Embryonic facial prominence (tissue), 1 donor: ENCODE measurements at regions not wholly inside any gene's neighbourhood (a gene's known extent, or its start where the extent isn't known, plus 50 kb on each side); places are given as distances from the start of the nearest gene placed in this dataset.

ENCODE experiments used
- DNase-seq: peaks from one replicate; pipeline ENCODE4 v3.0.0-alpha.2; 2016; ENCODE audit errors: extremely low spot score

GRCh38 chr3:69535613-69536012, 149.7 kb upstream of the FRMD4B start:
- no peak for DNase-seq

DNA sequence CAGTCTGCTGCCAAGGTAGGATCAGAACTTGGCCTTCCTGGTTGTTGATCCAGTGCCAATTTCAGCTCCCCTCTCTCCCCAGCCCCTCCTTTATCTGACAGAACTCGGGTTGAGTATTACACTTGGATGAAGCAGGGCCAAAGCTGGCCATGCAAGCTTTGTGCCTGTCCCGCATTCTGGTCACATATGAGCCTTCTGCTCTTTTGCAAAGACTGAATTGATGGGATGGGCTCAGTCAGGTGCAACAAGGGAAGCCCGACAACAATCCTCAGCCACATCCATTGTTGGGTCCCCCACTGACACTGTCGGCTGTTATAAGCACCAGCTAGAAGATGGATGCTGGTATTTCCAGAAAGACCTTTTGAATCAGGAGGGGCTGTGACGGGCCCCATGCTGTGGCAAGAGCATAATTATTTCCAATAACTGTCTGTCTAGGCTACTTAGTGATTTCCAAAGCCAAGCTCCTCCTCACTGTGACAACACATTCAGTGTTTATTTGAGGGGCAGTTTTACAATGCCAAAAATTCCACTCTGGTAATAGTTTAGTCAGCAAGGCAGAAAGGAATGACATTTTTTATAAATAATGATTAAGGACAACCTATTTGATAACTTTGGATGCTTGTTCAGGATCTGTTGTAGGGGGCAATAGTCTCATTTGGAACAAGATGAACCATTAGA, 146.8 kb upstream of the FRMD4B start:
- no peak for DNase-seq

DNA sequence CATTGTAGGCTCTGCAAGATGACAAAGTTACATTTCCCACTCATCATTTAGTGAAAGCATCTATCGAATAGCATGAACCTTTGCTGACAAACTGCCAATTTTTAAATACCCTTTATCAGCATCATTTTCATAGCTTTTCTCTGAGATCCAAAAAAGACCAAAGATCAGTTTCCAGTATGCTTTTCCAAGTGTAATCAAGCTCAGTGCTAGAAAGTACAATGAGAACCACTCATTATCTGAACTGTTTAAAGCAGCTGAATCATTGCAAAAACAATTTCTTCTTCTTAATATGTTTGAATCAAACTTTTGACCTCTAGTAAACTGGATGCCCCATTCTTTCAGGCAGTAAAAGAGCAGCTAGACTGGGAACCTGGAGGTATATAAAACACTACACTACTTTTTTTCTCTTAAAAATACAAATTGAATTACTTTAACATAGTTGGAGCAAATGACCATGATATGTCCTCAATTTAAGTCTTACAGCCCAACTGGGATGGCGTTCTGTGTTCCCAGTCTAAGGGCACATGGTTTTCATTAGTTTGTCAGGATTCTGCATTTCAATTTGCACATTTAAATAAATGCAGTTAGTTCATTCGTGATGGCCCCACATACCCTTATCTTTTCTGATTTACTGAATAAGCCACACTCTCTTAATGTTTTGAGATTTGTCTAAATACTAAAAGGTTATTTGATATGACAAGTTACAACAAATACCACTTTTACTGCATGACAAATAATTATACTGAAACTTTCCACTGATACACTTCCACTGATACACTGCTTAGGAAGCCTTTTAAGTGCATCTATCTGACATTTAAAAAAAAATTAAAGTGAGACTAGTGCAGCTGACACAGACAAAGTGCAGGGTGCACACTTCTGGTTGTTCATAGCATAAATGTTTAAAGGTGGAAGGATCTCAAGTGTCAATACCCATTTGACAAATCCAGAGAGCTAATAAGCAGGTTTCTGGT, 146.0 kb upstream of the FRMD4B start:
- DNase-seq: no peak

GRCh38 chr3:69530554-69530953, 144.7 kb upstream of the FRMD4B start:
- no peak for DNase-seq

- no peak for DNase-seq
Measured at GRCh38 chr3:69527498-69527897, 141.6 kb upstream of the FRMD4B start.

- DNase-seq: no peak
Measured at GRCh38 chr3:69524816-69525215, 138.9 kb upstream of the FRMD4B start.

GRCh38 chr3:69521286-69521685, 135.4 kb upstream of the FRMD4B start:
- DNase-seq: no peak

DNA sequence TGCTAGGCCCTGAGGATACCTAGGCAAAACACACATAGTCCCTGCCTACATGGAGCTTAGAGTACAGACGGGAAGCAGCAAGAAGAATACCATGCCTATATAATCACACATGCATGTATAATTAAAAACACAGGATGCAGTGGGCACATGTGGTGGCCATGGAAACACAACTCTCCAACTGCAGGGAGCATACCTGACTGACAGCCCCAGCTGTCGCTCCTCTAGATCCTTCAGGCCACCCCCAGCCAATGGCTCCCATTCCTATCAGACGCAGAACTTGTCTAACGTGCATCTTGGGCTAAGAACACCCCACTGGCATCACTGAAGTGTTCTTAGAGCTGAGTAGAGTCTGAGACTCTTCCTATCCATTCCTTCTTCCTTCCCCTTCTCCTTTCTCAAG, 125.5 kb upstream of the FRMD4B start:
- DNase-seq: no peak

DNA sequence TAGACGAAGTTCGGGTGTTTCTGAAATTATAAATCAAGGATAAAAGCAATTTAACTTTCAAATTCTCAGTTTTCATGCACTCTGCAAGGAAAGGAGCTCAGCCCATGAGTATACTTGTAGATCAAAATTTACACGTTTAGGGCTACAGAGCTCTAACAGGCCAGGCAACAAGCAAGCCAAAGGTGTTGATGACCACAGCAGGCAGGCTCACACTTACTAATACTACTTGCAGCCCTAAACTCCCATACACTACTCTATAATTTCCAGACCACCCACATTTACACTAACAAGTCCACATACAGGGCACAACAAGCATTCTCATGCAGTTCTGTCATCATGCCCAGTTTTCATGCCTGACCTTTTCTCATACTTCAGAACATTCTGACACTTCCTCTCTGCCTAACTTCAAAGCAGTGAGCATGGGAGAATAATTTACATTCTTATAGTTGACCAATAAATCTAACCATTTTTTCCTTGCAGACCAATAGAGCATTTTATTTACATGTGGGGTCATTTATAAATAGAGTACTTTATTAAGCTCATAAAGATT, 124.7 kb upstream of the FRMD4B start:
- no peak for DNase-seq

DNA sequence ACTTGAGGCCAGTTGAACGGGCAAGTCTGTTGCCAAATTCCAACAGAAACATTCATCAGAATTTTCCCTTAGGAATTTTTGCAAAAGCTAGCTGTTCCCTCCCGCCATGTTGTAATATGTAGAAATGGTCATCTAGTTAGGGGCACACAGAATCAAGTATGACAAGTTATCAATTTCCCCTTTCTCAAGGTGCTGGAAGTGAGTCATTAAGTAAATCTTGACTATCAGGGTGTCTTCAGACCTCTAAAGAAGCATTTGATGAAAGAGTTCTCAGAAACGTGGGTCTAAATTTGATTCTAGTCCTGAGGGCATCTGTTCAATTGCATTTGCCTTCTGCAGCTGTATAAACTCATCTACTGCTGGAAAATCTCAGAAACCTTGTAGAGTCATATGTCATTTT, 123.4 kb upstream of the FRMD4B start:
- no peak for DNase-seq

DNA sequence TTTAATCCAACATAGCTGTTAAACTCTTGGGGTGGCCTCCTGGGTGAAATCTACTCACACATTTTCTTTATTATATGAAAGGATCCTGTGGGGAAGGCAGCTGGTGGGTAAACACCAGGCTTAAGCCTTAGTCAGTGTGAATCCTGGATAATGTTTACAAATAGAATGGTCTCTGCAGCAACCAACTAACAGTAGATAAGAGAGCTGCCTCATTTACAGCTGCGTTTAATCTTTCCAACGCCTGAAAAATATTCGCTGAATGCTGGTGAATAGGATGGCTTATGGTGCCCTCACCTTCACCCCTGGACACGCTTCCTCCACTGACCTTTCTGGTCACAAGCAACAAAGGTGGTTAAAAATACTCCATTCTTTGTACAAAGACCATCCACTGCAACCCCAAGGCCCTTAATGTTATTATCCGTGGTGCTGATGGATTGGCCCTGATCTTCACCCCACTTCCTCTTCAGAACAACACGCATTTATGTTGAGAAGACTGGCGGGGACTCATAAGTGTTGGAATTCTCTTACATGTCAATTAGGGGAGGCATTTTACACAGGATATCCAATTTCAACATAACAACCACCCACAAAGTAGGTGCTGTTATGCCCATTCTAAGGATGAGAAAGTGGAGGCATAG, 120.0 kb upstream of the FRMD4B start:
- no peak for DNase-seq

- no peak for DNase-seq
Measured at GRCh38 chr3:69504232-69504631, 118.3 kb upstream of the FRMD4B start.

- no peak for DNase-seq
Measured at GRCh38 chr3:69500604-69501003, 114.7 kb upstream of the FRMD4B start.

DNA sequence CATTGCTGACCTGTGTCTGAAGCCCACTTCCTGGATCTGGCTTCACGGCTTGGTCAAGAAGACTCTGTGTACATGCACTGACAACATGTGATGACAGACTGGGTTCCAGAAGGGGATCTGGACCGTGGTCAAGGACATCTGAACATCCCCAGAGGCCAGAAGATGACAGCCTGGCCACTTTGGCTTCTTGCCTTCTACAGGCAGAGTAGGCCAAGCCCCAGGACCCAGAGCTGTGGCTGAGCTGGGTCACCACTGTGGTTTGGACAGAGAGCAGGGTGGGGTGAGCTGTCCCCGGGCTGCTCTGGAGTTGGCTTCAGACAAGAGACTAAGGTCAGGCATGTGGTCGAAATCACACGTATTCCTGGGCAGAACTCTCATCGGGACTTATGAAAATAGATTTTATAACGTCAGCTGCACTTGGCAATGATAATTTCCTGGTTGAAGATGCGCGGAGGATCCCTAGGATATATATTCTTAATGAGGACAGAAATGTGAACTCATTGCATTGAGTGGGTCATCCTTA, 114.1 kb upstream of the FRMD4B start:
- DNase-seq: no peak

GRCh38 chr3:69499422-69499821, 113.5 kb upstream of the FRMD4B start:
- no peak for DNase-seq

GRCh38 chr3:69496856-69497255, 111.0 kb upstream of the FRMD4B start:
- no peak for DNase-seq

- DNase-seq: no peak
Measured at GRCh38 chr3:69494185-69494584, 108.3 kb upstream of the FRMD4B start.

DNA sequence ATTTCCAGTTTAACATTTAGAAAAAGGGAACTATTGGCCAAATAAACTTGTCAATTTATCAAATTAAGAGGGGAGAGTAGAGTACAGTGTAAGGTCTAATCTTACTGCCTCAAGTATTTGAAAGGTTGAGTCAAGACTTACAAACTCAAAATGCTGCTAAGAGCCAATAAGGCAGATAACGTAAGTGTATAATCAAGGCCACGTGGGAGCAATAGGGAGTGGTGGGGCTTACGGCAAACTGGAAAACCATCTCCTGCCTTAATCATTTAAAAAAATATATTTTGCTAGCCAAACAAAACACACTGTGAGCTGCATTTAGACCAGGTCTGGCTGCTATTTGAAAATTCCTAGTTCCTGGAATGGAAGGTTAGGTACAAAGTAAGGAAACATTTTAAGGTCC, 107.3 kb upstream of the FRMD4B start:
- no peak for DNase-seq

DNA sequence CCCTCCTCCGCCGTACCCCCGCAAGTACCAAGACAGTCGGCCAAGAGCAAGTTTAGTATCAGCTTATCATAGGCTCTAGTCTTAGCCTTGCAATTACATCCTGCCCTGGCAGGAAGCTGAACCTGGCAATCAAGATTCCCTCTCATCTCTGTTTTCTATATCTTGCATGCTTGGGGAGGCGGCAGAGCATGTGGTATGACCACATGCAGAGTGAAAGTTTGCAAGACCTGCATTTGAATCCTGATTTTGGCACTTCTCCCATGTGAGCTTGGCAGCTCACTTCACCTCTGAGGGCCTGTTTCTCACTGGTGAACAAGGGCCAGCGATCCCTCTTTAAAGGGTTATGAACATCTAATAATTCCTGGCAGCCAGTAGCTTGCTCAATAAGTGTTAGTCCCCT, 106.1 kb upstream of the FRMD4B start:
- no peak for DNase-seq

- no peak for DNase-seq
Measured at GRCh38 chr3:69490971-69491370, 105.1 kb upstream of the FRMD4B start.

- DNase-seq: no peak
Measured at GRCh38 chr3:69490235-69490634, 104.3 kb upstream of the FRMD4B start.

DNA sequence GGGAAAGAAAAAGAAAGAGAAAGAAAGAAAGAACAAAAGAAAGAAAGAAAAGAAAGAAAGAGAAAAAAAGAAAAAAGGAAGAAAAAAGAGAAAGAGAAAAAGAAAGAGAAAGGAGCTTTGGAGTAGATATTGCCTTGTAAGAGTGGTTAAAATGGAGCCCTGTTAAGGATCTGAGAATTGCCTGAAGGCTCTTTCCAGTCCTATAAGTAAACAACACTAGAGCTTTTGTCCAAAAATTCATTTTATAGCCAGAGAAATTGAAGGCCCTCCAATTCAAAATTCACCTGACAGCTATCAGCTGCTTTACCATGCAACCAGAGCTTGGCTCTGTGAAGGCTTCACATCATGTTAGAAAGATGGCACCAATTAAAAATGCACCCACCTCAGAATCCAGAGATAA, 102.1 kb upstream of the FRMD4B start:
- DNase-seq: no peak
